ENCODE measurements at regions not wholly inside any gene's neighbourhood (a gene's known extent, or its start where the extent isn't known, plus 50 kb on each side); places are given as distances from the start of the nearest gene placed in this dataset.

- Mint-ChIP-seq H3K4me3 (no peak overlapping the region), H3K27ac (no peak overlapping the region), H3K9me3 (no peaks in the 10 kb centered on the region), H3K4me1 (no peaks in the 10 kb centered on the region), H3K27me3 (ENCODE audit: low read depth, poor library complexity) (no peaks in the 10 kb centered on the region), H3K36me3 (ENCODE audit: low read depth) (no peaks in the 10 kb centered on the region)
- DNase-seq: no peak
- TF ChIP-seq, protein P1, sequence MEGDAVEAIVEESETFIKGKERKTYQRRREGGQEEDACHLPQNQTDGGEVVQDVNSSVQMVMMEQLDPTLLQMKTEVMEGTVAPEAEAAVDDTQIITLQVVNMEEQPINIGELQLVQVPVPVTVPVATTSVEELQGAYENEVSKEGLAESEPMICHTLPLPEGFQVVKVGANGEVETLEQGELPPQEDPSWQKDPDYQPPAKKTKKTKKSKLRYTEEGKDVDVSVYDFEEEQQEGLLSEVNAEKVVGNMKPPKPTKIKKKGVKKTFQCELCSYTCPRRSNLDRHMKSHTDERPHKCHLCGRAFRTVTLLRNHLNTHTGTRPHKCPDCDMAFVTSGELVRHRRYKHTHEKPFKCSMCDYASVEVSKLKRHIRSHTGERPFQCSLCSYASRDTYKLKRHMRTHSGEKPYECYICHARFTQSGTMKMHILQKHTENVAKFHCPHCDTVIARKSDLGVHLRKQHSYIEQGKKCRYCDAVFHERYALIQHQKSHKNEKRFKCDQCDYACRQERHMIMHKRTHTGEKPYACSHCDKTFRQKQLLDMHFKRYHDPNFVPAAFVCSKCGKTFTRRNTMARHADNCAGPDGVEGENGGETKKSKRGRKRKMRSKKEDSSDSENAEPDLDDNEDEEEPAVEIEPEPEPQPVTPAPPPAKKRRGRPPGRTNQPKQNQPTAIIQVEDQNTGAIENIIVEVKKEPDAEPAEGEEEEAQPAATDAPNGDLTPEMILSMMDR (IDR thresholded peaks at IDR 0.05): no peak
Measured at GRCh38 chr14:44649061-44649460, 142.0 kb upstream of the FSCB start.

GRCh38 chr14:44640416-44640815 is 133.3 kb upstream of the FSCB start:
- Mint-ChIP-seq H3K27me3 (ENCODE audit: low read depth, poor library complexity) (no peaks in the 10 kb centered on the region), H3K4me1 (no peaks in the 10 kb centered on the region), H3K27ac (no peak overlapping the region), H3K9me3 (no peaks in the 10 kb centered on the region), H3K4me3 (no peak overlapping the region), H3K36me3 (ENCODE audit: low read depth) (no peaks in the 10 kb centered on the region)
- TF ChIP-seq, protein P1 (IDR thresholded peaks at IDR 0.05): no peak
- no peak for DNase-seq

DNA sequence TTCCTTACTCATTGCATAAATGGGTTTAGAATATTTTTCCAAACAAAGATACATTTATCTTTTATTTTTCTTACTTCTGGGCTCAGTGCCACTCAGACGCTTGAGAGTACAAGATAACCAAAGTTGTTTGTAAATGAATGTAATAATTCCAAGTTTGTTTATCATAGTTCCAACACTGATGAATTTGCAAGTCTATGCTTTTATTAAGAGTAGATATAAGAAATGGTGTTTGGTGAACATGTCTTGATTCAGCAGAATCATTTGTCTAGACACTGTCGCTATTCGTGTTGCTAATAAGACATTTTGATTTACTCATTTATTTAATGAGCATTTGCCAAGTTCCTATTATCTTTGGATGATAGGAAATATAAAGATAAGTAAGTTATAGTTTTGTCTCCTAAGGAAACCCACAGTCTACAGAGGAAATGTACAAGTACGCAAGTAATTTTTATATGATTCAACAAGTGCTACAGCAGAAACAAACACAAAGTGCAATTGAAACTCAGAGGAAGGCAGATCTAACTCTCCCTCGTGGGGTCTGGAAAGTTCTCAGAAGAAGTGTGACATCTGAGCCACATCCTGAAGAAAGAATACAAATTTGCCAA is 132.8 kb upstream of the FSCB start:
- Mint-ChIP-seq H3K27me3 (ENCODE audit: low read depth, poor library complexity) (no peaks in the 10 kb centered on the region), H3K9me3 (no peaks in the 10 kb centered on the region), H3K36me3 (ENCODE audit: low read depth) (no peaks in the 10 kb centered on the region), H3K4me3 (no peak overlapping the region), H3K4me1 (no peaks in the 10 kb centered on the region), H3K27ac (no peak overlapping the region)
- TF ChIP-seq, protein P1 (IDR thresholded peaks at IDR 0.05): no peak
- no peak for DNase-seq

DNA sequence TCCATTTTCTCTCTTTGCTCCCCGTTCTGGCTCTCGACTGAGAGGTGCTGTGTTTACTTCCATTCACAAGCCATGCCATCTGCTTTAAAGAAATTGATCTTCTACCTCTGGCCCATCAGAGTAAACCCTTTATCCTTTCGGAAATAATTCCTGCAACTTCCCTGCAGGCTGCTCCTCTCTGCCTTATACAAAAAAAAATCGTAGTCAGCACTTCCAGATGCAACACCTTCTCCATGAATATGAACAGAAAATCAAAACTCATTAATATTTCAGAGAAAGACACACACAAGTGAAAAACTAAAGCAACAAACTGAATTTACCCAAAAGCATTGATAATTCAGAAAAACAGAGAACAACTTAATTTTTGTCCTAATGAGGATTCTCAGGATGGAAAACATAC is 127.6 kb upstream of the FSCB start:
- Mint-ChIP-seq H3K4me1 (no peaks in the 10 kb centered on the region), H3K27me3 (ENCODE audit: low read depth, poor library complexity) (peaks cover 3% of the 10 kb centered on the region), H3K4me3 (no peak overlapping the region), H3K36me3 (ENCODE audit: low read depth) (no peaks in the 10 kb centered on the region), H3K27ac (no peak overlapping the region), H3K9me3 (no peaks in the 10 kb centered on the region)
- TF ChIP-seq, protein P1 (IDR thresholded peaks at IDR 0.05): no peak
- DNase-seq: no peak

DNA sequence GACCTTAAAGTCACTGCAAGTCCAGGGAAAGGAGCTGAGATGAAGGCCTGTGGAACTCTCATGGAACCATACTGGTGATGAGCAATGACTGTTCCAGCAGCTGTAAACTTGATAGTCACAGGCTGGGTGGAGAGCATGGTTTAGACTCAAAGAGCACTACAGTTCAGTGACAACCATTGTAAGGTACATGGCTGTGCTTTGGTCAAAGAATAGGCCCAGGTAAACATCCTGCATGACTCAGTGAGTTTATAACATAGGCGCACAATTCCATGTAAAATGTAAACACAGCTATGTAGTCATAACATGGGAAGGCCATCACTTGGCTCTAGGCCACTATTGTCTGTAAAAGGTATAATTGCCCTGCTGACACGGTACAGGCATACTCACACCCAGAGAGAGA is 119.3 kb upstream of the FSCB start:
- no peak for DNase-seq
- TF ChIP-seq, protein P1 (IDR thresholded peaks at IDR 0.05): no peak
- Mint-ChIP-seq H3K27ac (no peak overlapping the region), H3K9me3 (no peaks in the 10 kb centered on the region), H3K36me3 (ENCODE audit: low read depth) (no peaks in the 10 kb centered on the region), H3K4me3 (no peak overlapping the region), H3K4me1 (no peaks in the 10 kb centered on the region), H3K27me3 (ENCODE audit: low read depth, poor library complexity) (peaks cover 3% of the 10 kb centered on the region)

DNA sequence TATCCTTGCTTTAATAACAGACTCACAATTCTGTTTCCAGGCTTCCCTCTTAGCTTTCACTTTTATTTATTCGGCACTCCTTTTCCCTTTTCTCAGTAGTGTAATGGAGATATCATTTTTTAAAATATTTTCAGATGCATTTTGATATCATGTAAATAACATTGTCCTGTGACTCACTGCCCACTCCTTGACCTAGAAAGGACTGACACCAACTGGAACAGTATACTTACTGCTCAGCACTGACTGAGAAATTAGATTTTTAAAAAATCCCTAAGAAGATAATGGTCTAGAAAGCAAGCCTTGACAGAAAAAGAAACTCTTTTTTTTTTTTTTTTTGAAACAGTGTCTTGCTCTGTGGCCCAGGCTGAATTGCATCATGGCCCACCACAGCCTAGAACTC is 118.0 kb upstream of the FSCB start:
- H3K4me3 Mint-ChIP-seq: no peak overlapping the region
- H3K9me3 Mint-ChIP-seq: no peaks in the 10 kb centered on the region
- H3K27me3 Mint-ChIP-seq (ENCODE audit: low read depth, poor library complexity): peaks cover 3% of the 10 kb centered on the region
- H3K4me1 Mint-ChIP-seq: peaks cover 2% of the 10 kb centered on the region
- TF ChIP-seq, protein P1 (IDR thresholded peaks at IDR 0.05): no peak
- DNase-seq: no peak
- H3K36me3 Mint-ChIP-seq (ENCODE audit: low read depth): no peaks in the 10 kb centered on the region
- H3K27ac Mint-ChIP-seq: no peak overlapping the region

All from nephron progenitor cell (in vitro differentiated cells).